ENCODE measurements at regions not wholly inside any gene's neighbourhood (a gene's known extent, or its start where the extent isn't known, plus 50 kb on each side); places are given as distances from the start of the nearest gene placed in this dataset.

GRCh38 chr1:186775036-186775435, 53.7 kb upstream of the PLA2G4A start:
- TF ChIP-seq REST (tag by site-specific recombination; IDR thresholded peaks at IDR 0.05) (no peak), ZNF510 (tag by site-specific recombination; IDR thresholded peaks at IDR 0.05; ENCODE audit: insufficient replicate concordance) (no peak), BCL11A (tag by site-specific recombination; IDR thresholded peaks at IDR 0.05; ENCODE audit: low read depth) (no peak), KLF10 (tag by site-specific recombination; IDR thresholded peaks at IDR 0.05) (no peak), CTCF (tag by site-specific recombination; IDR thresholded peaks at IDR 0.05) (no peak), BCL6B (tag by site-specific recombination; IDR thresholded peaks at IDR 0.05) (no peak), ZNF302 (tag by site-specific recombination; IDR thresholded peaks at IDR 0.05; ENCODE audit: low read depth) (no peak), ZNF768 (tag by site-specific recombination; IDR thresholded peaks at IDR 0.05) (no peak), ZNF513 (tag by site-specific recombination; IDR thresholded peaks at IDR 0.05) (no peak)
